Activated T-cell treated with anti-CD3 and anti-CD28 coated beads, Interleukin-2, amount 50 U/mL, for 48 hours (primary cell): ENCODE measurements at regions not wholly inside any gene's neighbourhood (a gene's known extent, or its start where the extent isn't known, plus 50 kb on each side); places are given as distances from the start of the nearest gene placed in this dataset.
"Not testable (repeated sequence)": the region's sequence is repeated elsewhere in the genome, so short reads cannot be mapped to it uniquely, and the experiment has no call there.

Experiments
- DNase-seq, 2 experiments: peaks; one replicate each; pipeline ENCODE4 v3.0.0-alpha.2; 2020

DNA sequence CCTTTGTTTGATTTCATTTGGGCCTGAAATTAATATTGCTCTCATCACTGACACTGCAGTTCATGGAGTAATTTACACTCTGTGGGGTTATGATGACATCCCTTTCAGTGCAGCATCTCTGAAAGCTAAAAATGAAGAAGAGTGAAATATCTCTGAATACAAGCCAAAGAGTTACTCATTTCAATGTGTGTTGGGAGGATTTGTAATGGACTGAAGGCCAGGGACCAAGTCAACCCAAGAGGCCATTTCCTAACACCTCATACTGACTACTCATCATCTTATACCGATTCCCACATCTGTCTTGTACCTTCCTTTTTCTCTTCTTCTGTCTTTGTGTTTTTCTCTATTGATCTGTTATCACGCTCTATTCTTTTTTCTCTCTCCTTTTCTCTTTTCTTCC, 374.4 kb upstream of the FRG1 start:
- not testable (repeated sequence) for DNase-seq

DNA sequence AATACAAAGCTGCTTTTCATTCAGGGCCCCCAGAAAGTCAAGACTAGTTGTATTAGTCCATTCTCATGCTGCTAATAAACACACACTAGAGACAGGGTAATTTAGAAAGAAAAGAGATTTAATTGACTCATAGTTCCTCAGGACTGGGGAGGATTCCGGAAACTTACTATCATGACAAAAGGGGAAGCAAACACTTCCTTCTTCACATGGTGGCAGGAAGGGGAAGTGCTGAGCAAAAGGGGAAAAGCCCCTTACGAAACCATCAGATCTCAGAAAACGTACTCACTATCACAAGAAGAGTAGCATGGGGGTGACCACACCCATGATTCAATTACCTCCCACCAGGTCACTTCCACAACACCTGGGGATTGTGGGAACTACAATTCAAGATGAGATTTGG, 373.8 kb upstream of the FRG1 start:
- not testable (repeated sequence) for DNase-seq

DNA sequence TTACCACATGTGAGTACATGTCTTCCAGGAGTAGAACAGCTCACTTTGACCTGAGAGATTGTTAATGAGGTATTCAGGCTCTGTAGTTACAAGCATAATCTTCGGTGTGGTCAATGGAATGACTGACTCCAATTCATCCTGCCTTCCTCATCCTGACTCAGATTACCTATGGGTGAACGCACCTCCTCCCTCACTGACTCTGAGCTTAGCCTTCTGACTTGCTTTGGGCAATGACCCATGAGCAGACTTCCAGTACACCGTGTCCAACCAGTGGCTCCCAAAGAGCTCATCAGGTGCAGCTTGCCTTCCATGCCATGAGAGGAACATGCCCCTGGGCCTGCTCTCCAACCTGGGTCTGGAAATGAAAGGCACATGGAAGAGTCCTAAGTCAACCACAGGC, 361.0 kb upstream of the FRG1 start:
- DNase-seq, result not testable (repeated sequence)

DNA sequence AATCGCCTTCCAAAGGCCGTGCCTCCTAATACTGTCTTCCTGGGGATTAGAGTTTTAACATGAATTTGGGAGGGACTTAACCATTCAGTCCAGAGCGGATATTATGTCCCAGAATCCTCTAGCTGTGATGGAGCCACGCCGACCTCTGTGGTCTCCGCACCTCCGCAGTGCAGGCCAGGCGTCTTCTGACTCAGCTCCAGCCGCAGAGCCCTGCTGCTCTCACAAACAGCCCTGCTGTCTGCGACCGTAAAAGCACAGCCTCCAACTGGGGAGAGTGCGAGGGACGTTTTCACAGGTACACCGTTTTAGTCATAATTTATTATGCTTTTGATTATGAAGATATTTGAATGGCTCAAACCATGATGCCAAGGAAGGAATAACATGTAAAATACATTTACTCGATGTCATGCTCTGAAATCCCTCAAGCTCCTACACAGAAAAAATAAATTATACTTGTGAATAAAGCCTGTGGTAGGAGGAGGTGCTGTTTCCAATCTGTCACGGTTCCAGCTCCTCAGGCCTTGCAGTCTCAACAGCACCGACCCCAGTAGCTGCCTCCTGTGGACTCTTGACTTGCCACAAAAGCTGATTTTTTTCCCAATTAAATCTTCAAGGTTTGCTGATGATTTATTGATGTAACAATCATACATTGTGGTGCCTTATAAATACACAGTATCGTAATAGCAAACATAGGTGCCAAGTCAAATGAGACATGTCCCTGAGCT, 353.6 kb upstream of the FRG1 start:
- not testable (repeated sequence) for DNase-seq

DNA sequence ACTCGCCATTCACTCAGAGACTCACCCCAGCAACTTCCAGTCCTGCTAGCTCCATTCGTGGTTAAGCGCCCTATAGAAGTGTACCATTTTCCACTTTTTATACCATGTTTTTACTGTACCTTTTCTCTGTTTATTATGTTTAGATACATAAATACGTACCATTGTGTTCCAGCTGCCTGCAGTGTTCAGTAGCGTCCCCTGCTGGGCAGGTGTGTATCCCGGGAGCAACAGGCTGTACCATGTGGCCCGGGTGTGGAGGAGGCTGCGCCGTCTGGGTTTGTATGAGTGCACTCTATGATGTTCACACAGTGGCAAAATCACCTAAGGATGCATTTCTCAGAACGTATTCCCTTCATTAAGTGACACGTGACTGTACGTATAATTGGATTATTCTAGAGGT, 351.5 kb upstream of the FRG1 start:
- DNase-seq, result not testable (repeated sequence)

DNA sequence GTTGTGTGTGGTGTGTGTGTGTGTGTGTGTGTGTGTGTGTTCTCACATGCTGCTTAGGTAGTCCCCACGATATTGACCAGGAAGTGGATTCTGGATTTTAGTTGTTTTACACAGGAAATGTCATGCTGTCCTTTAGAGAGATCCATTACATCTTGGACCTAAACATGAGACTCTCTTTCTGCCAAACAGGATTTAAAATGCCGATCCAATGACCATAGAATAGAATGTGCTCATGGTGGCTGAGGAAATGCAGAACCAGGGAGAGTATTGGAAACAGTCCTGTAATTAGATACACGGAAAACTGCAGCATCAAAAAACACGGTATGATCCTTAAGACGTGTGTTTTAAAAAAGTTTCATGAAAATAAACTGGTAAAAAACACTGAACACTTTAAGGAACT, 347.8 kb upstream of the FRG1 start:
- no peak for DNase-seq

DNA sequence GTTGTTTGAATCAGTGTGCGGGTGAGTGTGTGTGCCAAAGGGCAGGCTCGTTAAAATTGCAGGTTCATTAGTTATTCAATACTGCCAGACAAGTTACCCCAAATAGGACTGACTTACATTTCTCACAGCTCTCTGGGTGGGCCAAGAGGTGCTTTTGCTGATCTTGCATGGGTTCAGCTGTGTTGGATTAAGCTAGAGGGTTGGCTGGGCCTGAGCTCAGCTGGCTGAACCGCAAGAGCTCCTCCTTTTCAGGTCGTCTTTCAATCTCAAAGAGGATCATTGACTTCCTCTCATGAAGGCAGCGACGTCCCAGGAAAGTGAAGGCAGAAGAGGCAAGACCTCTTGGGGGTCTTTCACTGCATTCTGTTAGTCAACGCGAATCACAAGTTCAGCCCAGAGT, 343.3 kb upstream of the FRG1 start:
- no peak for DNase-seq

DNA sequence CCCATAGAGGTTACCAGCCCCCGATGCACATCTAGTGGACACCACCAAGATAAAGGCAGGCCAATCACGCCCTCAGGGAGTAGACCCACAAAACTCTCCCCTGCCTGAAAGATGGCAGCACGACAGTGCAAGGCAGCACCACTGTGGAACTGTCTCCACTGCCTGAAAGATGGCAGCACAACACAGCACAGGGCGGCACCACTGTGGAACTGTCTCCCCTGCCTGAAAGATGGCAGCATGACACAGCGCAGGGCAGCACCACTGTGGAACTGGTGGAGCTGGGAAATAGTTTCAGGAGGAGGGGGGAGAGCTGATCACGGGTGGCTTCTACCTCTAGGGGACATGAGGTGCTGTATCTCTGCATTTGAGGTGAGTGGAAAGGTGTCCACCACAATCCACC, 340.4 kb upstream of the FRG1 start:
- no peak for DNase-seq

DNA sequence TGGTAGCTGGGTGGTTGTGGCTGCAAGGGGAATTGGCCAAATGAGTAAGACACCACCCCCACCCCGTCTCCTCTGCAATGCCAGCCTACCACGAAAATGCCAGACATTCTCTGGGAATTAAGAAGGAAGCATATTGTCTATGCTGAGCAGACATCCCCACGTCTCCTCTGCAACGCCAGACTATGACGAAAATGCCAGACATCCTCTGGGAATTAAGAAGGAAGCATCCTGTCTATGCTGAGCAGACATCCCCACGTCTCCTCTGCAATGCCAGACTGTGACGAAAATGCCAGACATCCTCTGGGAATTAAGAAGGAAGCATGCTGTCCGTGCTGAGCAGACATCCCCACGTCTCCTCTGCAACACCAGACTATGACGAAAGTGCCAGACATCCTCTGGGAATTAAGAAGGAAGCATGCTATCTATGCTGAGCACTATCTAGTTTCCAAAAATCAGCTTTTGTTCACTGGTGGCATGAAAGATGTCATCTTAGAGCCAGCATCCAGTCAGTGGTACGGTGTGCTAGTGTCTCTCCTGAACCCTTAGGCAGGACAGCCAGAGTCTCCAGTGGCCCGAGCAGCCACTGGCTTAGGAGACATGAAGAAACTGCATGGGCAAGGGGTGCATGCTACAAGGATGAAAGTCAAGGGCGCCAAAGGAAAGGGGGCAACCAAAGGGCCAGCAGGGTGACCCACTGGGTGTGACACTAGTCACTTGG, 339.8 kb upstream of the FRG1 start:
- DNase-seq, result no peak

DNA sequence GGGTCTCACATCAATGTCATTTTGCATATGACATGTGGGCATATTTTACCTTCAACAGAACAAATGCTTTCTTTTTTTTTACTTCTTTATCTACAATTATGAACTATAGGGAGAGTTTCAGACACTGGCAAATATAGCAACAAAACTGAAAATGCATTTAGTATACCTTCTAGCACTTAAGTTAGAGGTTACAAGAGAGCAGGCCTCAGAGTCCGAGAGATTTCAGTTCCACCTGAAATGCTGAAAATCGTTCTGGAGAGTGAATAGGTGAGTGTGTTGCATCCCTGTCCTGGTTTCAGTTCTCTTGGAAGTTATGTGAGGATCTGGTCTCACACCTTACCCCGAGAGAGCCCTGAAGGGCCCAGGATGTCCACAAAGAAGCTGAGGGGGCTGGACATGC, 337.8 kb upstream of the FRG1 start:
- not testable (repeated sequence) for DNase-seq

DNA sequence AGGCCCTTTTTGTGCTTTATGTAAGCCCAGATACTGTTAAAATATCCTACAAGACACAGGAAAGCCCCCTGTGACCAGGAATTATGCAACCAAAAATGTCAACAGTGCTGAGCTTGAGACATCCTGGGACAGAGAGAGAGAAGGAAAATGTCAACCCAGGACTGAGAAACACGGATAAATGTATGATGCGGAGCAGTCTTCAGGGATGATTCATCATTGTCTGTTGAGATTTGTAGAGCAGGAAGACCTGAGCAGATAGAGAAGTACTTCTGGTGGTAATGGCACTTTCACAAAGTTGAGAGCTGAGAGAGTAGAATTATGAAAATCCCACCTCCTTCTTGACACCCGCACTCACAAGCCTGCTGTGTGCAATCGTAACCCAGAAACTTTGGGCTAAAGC, 330.1 kb upstream of the FRG1 start:
- DNase-seq, result not testable (repeated sequence)

DNA sequence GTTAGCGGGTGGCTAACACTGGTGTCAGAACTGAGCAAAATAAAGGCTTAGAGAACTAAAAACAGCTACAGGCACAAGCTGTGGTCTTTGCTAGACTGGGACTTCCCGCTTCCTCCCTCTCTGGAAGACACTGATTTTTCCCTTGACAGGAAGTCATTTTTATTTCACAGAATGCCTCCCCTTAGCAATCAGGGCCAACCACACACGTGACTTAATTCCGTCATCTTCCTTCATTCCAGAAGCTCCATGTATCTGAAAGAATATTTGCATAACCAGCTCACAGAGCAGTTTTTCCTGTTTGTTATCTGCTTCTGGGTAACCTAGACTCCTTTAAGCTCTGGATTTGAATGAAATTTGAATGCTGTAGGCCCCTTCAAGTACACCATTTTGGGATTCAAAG, 327.5 kb upstream of the FRG1 start:
- DNase-seq, result no peak

DNA sequence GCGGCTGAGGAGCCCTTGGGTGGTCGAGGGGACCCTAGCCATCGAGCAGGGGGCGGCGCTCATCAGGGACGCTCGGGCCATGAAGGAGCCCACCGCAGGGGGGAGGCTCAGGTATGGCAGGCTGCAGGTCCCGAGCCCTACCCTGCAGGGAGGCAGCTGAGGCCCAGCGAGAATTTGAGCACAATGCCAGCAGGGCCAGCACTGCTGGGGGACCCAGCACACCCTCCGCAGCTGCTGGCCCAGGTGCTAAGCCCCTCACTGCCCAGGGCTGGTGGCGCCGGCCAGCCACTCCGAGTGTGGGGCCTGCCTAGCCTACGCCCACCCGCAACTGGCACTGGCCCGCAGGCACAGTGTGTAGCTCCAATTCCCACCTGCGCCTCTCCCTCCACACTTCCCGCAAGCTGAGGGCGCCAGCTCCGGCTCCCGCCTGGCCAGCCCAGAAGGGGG, 325.4 kb upstream of the FRG1 start:
- DNase-seq, result no peak

DNA sequence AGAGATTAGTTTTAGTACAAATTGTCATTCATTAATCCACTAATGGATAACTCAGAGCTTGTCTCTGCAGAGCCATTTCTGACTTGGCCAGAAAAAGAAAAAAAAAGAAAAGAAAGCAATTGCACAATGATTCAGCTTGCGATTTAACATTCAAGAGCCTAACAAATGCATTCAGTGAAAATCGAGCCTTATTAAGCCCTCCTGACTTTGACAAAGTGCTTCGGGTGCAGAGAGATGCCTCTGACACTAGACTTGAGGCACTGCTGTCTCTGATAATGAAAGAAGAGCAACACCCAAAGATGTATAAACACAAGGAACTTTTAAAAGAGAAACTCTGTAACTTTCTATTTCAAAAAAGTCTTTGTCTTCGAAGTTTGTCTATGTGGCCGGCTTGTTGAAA, 322.9 kb upstream of the FRG1 start:
- not testable (repeated sequence) for DNase-seq

DNA sequence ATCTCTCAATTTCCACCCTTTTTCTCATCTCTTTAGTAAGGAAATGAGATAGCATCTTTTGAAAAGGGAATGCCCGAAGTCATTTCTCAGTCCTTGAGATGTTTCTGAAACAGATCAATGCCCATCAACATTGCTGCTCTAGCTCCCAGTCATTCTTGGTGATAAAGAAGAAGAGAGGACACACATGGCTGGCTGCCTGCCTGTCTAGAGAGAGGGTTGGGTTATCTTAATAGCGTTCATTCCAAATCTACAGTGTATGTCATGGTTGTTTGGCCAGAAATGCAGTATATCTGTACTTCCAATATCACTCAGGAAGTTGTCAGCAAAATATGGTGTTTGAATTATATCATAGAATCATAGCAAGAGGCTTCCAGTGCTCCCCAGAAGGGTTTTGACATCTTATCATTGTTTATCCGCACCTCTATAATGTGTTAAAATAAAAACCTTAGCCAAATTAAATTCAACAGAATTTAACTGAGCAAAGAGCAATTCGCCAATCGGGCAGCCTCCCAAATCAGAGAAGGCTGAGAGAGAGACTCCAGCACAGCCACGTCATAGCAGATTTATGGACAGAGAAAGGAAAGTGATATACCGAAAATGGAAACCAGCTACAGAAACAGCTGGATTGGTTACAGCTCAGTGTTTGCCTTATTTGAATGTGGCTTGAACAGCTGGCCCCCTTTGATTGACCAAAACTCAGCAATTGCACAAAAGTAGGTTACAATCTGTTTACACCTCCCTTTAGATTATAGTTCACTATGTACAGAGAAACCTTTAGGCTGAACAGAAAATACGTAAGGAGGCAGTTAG, 321.0 kb upstream of the FRG1 start:
- not testable (repeated sequence) for DNase-seq

DNA sequence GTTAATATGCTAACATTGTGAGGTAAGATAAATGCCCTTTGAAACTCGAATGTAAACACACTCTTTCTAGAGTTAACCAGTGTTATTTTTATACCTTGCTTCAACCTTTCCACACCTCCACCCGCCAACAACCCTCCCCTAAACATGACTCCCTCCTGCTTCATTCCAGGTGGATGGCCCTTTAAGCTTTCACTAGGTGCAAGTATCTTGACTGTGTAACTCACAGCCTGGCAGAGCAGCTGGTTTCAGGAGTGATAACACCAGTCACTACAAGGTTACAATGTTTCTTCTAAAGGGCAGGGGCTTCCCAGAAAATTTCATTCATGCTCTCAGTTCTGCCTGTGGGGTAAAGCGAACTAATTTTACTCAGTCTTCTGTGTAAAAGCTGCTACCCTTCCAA, 318.1 kb upstream of the FRG1 start:
- DNase-seq, result not testable (repeated sequence)

DNA sequence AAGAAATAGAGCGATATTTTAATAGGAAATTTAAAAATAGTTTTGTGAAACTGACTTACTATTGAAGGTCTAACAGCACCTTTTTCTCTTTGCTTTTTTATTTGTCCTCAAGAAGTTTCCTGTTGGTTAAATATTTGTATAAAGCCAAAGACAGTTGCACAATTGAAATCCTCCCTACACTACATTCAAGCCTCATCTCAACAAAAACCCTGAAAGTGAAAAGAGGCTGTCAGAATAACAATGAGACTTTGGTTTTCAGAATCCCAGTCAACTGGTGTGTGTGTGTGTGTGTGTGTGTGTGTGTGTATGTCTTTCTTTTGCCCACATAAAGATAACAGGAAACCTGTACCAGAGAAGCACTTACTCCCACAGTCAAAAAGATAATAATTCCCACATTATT, 313.6 kb upstream of the FRG1 start:
- DNase-seq, result not testable (repeated sequence)

DNA sequence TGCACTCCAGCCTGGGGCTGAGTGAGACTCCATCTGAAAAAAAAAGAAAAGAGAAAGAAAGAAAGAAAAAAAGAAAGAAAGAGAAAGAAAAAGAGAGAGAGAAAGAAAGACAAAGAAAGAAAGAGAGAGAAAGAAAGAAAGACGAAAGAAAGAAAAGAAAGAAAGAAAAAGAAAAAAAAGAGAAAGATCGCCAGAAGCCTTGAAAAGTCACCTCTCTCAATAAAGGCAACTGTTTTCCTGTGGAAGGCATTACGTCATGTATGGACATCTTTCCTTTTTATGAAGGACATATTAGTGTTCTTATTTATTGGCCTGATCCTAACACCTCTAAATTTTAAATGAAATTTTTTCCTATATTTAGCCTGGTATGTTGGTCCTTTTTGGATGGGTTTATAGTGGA, 310.9 kb upstream of the FRG1 start:
- not testable (repeated sequence) for DNase-seq

DNA sequence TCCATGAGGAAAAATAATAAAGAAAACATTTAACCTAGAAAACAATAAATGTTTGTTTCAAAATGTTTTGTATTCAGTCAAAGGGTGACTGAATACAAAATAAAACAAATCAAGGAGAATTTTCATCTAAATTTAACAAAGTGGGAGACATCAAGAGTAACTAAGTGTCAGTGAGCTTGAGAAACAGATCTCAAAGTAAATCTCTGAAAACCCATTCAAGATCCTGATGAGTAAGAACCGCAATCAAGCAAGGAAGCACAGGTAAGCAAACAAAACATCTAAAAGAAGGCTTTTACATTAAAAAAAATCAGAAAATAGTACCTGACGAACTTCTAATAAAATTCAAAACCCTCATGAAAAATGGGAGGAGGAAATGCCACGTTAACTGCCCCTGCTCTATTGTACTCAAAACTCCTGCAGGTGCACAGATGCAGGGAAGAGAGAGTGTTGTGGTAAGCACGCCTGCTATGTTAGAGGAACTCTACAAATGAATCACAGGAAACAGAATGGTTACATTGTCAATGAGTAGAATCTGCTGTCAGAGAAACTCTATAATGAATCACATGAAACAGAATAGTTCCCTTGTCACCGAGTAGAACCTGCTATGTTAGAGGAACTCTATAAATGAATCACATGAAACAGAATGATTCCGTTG, 309.6 kb upstream of the FRG1 start:
- peak in 1 of 2 experiments; percentile 16 for DNase-seq

DNA sequence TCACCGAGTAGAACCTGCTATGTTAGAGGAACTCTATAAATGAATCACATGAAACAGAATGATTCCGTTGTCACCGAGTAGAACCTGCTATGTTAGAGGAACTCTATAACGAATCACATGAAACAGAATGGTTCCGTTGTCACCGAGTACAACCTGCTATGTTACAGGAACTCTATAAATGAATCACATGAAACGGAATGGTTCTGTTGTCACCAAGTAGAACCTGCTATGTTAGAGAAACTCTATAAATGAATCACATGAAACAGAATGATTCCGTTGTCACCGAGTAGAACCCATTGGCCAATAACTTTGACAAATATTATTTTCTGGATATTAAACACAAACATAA, 309.1 kb upstream of the FRG1 start:
- DNase-seq, result not testable (repeated sequence)

DNA sequence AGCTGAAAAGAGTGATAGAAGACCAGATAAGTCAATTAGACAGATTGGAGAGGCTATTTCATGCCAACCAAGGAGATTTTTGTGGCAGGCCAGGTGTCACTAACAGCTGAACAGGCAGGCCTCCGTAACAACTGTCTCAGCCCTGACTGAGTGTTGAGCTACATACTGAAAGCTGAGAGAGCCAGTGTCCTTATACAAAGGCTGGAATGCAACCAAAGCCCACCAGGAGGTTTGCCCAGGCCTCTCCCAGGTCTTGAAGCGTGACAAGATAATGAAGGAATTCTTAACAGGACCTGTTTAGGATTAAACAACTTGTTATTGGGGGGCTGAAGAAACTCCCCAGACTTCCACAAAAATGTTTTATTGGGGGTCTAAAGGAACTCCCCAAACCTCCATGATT, 290.2 kb upstream of the FRG1 start:
- DNase-seq, result not testable (repeated sequence)

DNA sequence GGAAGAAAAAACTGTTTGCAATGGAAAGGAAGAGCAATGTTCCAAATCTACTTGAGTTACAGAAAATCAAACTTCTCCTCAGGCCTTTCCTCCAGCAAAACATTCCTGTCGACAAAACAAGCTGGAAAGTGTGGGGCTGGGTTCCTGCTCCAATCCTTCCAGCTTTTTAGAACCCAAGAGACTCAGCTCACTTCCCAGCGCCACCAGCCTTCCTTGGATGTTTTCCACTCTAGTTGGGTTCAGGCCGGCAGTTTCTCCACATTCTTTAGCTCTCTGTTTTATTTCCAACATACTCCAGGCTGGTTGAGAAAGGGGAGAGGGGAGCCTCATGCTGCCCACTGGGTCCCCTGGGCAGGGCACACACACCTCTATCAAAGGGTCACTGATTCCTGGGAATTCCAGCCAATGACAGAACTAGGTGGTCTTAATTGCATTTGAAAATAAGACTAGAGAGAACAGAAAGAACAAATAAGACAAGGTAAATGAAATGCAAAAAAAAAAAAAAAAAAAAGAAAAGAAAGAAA, 287.5 kb upstream of the FRG1 start:
- not testable (repeated sequence) for DNase-seq

DNA sequence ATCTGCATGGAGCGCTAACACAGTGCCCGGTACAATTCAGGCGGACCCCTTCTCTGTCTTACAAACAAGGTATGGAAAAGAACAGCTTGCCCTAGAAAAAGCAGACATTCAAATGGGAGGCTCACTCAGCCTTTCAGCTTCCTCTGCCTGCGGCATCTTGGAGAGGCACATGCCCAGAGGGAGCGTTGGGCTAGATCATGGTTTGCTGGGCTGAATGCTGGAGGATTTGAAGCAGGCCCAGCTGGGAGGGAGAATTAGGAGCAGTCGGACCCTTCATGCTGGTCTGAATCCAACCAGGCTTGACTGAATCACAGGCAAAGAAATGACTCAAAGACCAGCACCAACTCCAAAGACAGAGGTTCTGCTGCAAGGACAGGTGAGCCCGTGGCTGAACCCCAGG, 286.7 kb upstream of the FRG1 start:
- not testable (repeated sequence) for DNase-seq
